ENCODE measurements at regions not wholly inside any gene's neighbourhood (a gene's known extent, or its start where the extent isn't known, plus 50 kb on each side); places are given as distances from the start of the nearest gene placed in this dataset.

DNA sequence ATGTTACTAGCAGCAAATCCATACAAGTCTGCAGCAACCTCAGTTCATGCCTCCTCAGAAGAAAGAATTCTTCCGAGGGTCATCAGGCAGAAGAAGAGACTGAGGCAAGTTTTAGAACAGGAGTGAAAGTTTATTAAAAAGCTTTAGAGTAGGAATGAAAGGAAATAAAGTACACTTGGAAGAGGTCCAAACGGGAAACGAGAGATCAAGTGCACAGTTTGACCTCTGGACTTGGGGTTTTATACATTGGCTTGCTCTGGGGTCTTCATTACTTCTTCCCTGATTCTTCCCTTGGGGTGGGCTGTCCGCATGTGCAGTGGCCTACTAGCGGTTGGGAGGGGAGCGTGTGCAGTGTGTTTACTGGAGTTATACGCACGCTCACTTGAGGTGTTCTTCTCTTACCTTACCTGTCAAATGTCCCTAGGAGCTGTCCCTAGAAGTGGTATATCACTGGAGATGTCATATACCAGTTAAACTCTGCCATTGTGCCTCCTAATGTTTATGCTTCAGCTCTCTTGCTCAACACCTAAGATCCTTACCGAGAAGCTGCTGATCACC lies 372.8 kb upstream of the KITLG start:
- DNase-seq (ENCODE audit: low spot score in 2 of 2) (no peak), ATAC-seq (no peak)
- H3K36me3 Mint-ChIP-seq, result no peaks in the 10 kb centered on the region
- no peak overlapping the region for H3K4me3 Mint-ChIP-seq
- no peaks in the 10 kb centered on the region for H3K9me3 Mint-ChIP-seq
- no peak overlapping the region for H3K27ac Mint-ChIP-seq
- no peaks in the 10 kb centered on the region for H3K4me1 Mint-ChIP-seq

DNA sequence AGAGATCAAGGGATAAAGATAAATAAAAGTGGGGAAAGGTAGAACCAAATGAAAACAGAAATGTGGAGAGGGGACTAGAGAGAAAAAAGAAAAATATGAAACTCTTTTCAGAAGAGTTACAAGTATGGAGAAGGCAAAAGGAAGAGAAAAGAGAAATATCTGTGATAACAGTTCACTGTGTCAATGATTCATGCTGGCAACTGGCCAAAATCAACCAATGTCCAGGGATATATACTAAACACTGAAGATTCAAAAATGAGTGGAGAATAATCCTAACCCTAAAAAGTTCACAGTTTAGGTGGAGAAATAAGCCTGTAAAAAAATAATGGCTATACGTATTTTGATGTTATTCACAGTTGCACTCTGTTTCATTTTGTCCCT lies 372.3 kb upstream of the KITLG start:
- DNase-seq (ENCODE audit: low spot score in 2 of 2) (no peak), ATAC-seq (no peak)
- H3K27ac Mint-ChIP-seq, result no peak overlapping the region
- no peaks in the 10 kb centered on the region for H3K4me1 Mint-ChIP-seq
- H3K9me3 Mint-ChIP-seq, result no peaks in the 10 kb centered on the region
- no peak overlapping the region for H3K4me3 Mint-ChIP-seq
- H3K36me3 Mint-ChIP-seq, result no peaks in the 10 kb centered on the region

DNA sequence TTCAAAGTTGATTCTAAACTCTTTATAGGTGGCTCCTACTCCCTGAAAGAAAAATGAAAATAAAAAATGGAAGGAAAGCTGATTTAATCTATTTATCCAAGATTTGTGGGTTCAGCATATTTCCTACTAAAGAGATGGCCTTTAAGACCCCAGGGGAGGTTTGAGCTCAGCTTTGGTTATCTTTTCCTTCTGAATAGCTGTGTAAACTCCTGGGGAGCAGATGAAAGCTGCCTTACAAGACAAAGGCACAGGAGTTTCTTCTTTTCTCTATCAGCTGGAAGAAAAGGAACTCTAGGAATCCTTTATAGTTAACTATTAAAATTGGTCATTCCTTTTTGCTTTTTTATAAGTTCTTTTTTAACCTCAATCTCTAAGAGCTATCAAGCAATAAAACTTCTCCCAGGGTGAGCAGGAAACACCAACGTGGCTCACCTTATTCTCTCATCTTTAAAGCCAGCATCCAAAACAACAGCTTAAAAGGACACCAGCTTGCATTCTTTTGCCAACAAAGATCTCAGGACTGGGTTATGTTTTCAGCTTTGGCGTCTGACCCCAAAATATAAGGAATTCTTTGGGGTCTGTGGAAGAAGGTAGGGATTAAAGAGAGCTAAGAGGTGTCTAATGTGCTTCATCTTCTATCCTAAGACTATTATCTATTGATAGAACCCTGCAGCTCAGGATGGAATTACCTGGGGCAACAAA lies 371.7 kb upstream of the KITLG start:
- ATAC-seq (no peak), DNase-seq (ENCODE audit: low spot score in 2 of 2) (no peak)
- no peak overlapping the region for H3K4me3 Mint-ChIP-seq
- H3K27ac Mint-ChIP-seq, result no peak overlapping the region
- H3K9me3 Mint-ChIP-seq, result no peaks in the 10 kb centered on the region
- H3K4me1 Mint-ChIP-seq, result no peaks in the 10 kb centered on the region
- H3K36me3 Mint-ChIP-seq, result no peaks in the 10 kb centered on the region

GRCh38 chr12:88951177-88951576 lies 370.9 kb upstream of the KITLG start:
- ATAC-seq (no peak), DNase-seq (ENCODE audit: low spot score in 2 of 2) (no peak)
- H3K4me3 Mint-ChIP-seq, result no peak overlapping the region
- no peaks in the 10 kb centered on the region for H3K36me3 Mint-ChIP-seq
- no peaks in the 10 kb centered on the region for H3K9me3 Mint-ChIP-seq
- no peak overlapping the region for H3K27ac Mint-ChIP-seq
- H3K4me1 Mint-ChIP-seq, result no peaks in the 10 kb centered on the region

GRCh38 chr12:88947486-88948043 lies 367.3 kb upstream of the KITLG start:
- Mint-ChIP-seq H3K4me3 (no peak overlapping the region), H3K4me1 (no peaks in the 10 kb centered on the region), H3K9me3 (no peaks in the 10 kb centered on the region), H3K36me3 (no peaks in the 10 kb centered on the region), H3K27ac (no peak overlapping the region)
- DNase-seq (ENCODE audit: low spot score in 2 of 2), result no peak
- no peak for ATAC-seq

GRCh38 chr12:88946372-88946997 lies 366.2 kb upstream of the KITLG start:
- Mint-ChIP-seq H3K4me3 (no peak overlapping the region), H3K4me1 (no peaks in the 10 kb centered on the region), H3K27ac (no peak overlapping the region), H3K36me3 (no peaks in the 10 kb centered on the region), H3K9me3 (no peaks in the 10 kb centered on the region)
- no peak for ATAC-seq
- no peak for DNase-seq (ENCODE audit: low spot score in 2 of 2)

DNA sequence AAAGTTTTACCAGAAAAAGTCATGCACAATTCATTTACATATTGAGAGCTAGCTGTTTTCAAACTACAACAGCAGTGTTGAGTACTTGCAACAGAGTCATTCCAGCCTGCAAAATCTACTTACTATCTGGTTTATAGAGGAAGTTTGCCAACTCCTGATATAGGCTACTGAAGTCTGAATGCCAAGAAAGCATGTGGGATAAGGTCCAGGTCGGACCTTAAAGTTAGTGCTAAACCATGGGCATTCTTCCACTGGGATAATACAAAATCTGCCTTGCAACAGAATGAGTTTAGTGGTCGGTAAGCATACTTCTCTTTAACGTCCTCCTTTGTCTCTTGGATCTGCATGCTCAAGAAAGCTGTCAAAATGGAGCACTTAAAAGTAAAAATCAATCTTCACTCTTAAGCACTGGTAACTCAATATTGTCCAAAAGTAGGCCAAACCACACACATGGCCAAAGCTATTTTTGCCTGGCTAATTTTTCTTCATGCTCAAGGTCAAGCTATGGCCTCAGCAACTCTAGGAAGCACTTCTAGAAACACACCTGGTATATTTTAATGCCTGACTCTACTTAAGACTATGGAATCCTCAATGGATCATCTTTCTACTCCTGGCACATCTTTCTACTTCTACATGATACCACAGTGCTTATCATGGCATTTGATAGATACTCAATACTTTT lies 364.9 kb upstream of the KITLG start:
- ATAC-seq (no peak), DNase-seq (ENCODE audit: low spot score in 2 of 2) (no peak)
- no peaks in the 10 kb centered on the region for H3K36me3 Mint-ChIP-seq
- H3K9me3 Mint-ChIP-seq, result no peaks in the 10 kb centered on the region
- no peak overlapping the region for H3K4me3 Mint-ChIP-seq
- H3K4me1 Mint-ChIP-seq, result no peaks in the 10 kb centered on the region
- H3K27ac Mint-ChIP-seq, result no peak overlapping the region

- no peak overlapping the region for H3K4me3 Mint-ChIP-seq
- no peaks in the 10 kb centered on the region for H3K4me1 Mint-ChIP-seq
- H3K9me3 Mint-ChIP-seq, result no peaks in the 10 kb centered on the region
- DNase-seq (ENCODE audit: low spot score in 2 of 2), result no peak
- peak; percentile 46 for ATAC-seq
- H3K27ac Mint-ChIP-seq, result no peak overlapping the region
- H3K36me3 Mint-ChIP-seq, result no peaks in the 10 kb centered on the region
Measured at GRCh38 chr12:88944397-88944796, 364.1 kb upstream of the KITLG start.

DNA sequence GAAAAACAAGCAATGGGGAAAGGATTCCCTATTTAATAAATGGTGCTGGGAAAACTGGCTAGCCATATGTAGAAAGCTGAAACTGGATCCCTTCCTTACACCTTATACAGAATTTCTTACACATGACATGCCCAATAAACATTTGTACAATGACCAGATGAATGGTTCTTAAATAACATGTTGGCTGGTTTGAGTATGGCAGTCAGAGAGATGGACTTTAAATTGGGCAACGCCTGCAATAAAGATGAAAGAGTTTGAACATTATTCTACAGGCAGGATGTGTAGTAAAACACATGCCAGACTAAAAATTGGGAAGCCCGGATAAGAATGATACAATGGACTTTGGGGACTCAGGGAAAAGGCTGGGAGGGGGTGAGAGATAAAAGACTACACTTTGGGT lies 360.6 kb upstream of the KITLG start:
- Mint-ChIP-seq H3K4me1 (no peaks in the 10 kb centered on the region), H3K9me3 (no peaks in the 10 kb centered on the region), H3K36me3 (no peaks in the 10 kb centered on the region), H3K27ac (no peak overlapping the region), H3K4me3 (no peak overlapping the region)
- ATAC-seq (no peak), DNase-seq (ENCODE audit: low spot score in 2 of 2) (no peak)

DNA sequence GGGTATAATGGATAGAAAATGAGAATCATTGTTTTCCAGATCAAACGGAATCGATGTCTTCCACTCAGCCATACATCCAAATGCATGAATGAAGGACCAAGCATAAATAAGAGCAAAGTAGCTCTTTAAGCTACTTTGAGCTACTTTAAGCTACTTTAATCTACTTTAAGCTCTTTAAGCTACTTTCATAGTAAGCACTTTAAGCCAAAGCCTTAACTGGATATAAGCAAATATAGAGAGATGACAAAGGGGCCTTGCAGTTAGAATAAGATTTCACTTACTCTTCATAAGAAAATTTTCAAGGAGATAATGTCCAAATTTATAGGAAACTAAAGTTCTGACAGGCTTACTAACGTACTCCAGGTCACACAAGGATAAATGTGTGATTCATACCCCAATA lies 355.6 kb upstream of the KITLG start:
- H3K4me3 Mint-ChIP-seq, result no peak overlapping the region
- ATAC-seq, result no peak
- no peak overlapping the region for H3K27ac Mint-ChIP-seq
- no peak for DNase-seq (ENCODE audit: low spot score in 2 of 2)
- H3K4me1 Mint-ChIP-seq, result no peaks in the 10 kb centered on the region
- H3K9me3 Mint-ChIP-seq, result no peaks in the 10 kb centered on the region
- no peaks in the 10 kb centered on the region for H3K36me3 Mint-ChIP-seq

- ATAC-seq, result no peak
- DNase-seq (ENCODE audit: low spot score in 2 of 2), result no peak
- Mint-ChIP-seq H3K36me3 (no peaks in the 10 kb centered on the region), H3K4me1 (no peaks in the 10 kb centered on the region), H3K4me3 (no peak overlapping the region), H3K27ac (no peak overlapping the region), H3K9me3 (no peaks in the 10 kb centered on the region)
Measured at GRCh38 chr12:88934163-88934747, 354.0 kb upstream of the KITLG start.

DNA sequence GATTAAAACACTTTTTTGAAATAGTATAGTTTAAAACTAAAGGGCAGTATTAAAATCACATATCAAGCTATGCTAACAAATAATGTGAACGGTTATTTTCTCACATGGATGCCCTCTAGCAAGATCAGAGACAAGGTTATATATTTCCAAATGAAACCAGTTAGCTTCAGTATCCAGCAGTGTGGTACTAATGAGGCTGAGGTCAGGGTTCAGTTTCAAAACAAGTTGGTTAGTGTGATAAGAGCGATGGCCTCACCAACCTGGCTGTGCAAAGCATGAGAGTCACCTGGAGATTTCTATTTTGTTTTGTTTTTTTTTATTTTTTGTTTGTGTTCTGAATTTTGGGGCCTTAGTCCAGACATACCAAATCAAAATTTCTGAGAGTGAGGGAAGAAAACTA lies 352.2 kb upstream of the KITLG start:
- H3K9me3 Mint-ChIP-seq, result no peaks in the 10 kb centered on the region
- no peak overlapping the region for H3K4me3 Mint-ChIP-seq
- DNase-seq (ENCODE audit: low spot score in 2 of 2), result no peak
- H3K27ac Mint-ChIP-seq, result no peak overlapping the region
- no peak for ATAC-seq
- H3K36me3 Mint-ChIP-seq, result no peaks in the 10 kb centered on the region
- H3K4me1 Mint-ChIP-seq, result no peaks in the 10 kb centered on the region

DNA sequence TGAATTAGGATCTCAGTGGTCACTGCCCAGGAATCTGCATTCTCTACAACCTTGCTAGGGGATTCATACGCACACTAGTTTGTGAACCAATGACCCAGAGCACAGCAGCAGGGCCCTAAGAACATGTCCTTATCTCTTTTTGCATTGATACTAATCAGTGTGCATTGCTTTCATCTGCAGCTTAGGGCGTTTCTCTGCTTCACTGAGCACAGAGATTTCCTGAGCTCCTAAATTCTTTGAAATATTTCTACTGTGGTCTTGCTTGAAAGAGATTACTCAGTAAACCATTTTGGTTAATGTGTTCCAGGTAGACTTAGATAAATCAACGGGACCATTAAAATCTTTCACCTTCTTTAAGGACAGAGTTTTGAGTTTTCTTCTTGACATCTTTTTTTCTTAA lies 351.3 kb upstream of the KITLG start:
- ATAC-seq (no peak), DNase-seq (ENCODE audit: low spot score in 2 of 2) (no peak)
- Mint-ChIP-seq H3K4me3 (no peak overlapping the region), H3K27ac (no peak overlapping the region), H3K4me1 (no peaks in the 10 kb centered on the region), H3K36me3 (no peaks in the 10 kb centered on the region), H3K9me3 (no peaks in the 10 kb centered on the region)

- H3K4me1 Mint-ChIP-seq, result no peaks in the 10 kb centered on the region
- DNase-seq (ENCODE audit: low spot score in 2 of 2), result no peak
Measured at GRCh38 chr12:88925454-88925853, 345.2 kb upstream of the KITLG start.

GRCh38 chr12:88924162-88924561 lies 343.9 kb upstream of the KITLG start:
- DNase-seq (ENCODE audit: low spot score in 2 of 2) (no peak), ATAC-seq (no peak)
- H3K27ac Mint-ChIP-seq, result no peak overlapping the region
- no peak overlapping the region for H3K4me3 Mint-ChIP-seq
- no peaks in the 10 kb centered on the region for H3K9me3 Mint-ChIP-seq
- H3K4me1 Mint-ChIP-seq, result no peaks in the 10 kb centered on the region
- no peaks in the 10 kb centered on the region for H3K36me3 Mint-ChIP-seq

More at GRCh38 chr12:88925454-88925853, 345.2 kb upstream of the KITLG start:
- Mint-ChIP-seq H3K27ac (no peak overlapping the region), H3K4me3 (no peak overlapping the region), H3K36me3 (no peaks in the 10 kb centered on the region), H3K9me3 (no peaks in the 10 kb centered on the region)
- ATAC-seq, result no peak
